ENCODE measurements at regions not wholly inside any gene's neighbourhood (a gene's known extent, or its start where the extent isn't known, plus 50 kb on each side); places are given as distances from the start of the nearest gene placed in this dataset.

DNA sequence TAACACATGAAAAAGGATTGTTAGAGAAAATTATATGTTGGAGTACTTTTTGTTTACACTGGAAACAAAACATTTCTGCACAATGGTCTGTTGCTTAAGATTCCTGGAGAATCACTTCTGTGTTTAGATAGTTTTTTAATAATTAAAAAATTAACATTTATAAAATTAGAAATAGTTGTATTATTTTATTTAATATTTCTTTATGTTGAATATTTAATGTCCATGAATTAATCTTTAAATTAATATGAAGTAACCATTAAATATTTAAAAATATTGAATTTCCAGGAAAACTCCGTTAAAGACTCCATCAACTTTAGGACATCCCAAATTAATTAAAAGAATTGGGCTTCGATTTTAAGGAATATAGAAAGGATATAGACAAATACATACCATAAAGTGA lies 797.1 kb upstream of the GALNTL6 start:
- no peak for TF ChIP-seq REST (IDR thresholded peaks at IDR 0.05; ENCODE audit: borderline replicate concordance)
- H3K27me3 ChIP-seq (ENCODE audit: insufficient read depth, low read depth, low read length): no peaks in the 10 kb centered on the region
- H3K9me3 ChIP-seq (ENCODE audit: low read length): no peaks in the 10 kb centered on the region
- H3K4me2 ChIP-seq (ENCODE audit: low read length): no peak overlapping the region
- H3K27ac ChIP-seq (ENCODE audit: low read length): no peak overlapping the region
- no peaks in the 10 kb centered on the region for H3K79me2 ChIP-seq (replicated peaks; ENCODE audit: insufficient read depth, low read length)
- no peak overlapping the region for H3K4me3 ChIP-seq (ENCODE audit: low read length)
- no peaks in the 10 kb centered on the region for H3K9me2 ChIP-seq (ENCODE audit: insufficient read depth, low read length)
- H2AFZ ChIP-seq (ENCODE audit: low read depth, low read length): no peak overlapping the region
- H4K20me1 ChIP-seq (ENCODE audit: insufficient read depth): no peaks in the 10 kb centered on the region
- no peak overlapping the region for H3K9ac ChIP-seq (ENCODE audit: low read length)
- H3K36me3 ChIP-seq (ENCODE audit: insufficient read depth, low read length): no peaks in the 10 kb centered on the region
- no peaks in the 10 kb centered on the region for H3F3A ChIP-seq (ENCODE audit: insufficient read depth, low read length, poor library complexity, severe bottlenecking)

GRCh38 chr4:171015441-171015840 lies 797.8 kb upstream of the GALNTL6 start:
- no peak for TF ChIP-seq EZH2 (IDR thresholded peaks at IDR 0.05; ENCODE audit: borderline replicate concordance, insufficient read depth, low read length, poor library complexity, severe bottlenecking)
- no peak for TF ChIP-seq POLR2AphosphoS5 (IDR thresholded peaks at IDR 0.05)
- no peak for TF ChIP-seq SMC3 (conservative IDR thresholded peaks at IDR 0.05; ENCODE audit: poor library complexity)
- TF ChIP-seq REST (IDR thresholded peaks at IDR 0.05; ENCODE audit: borderline replicate concordance): no peak
- no peak for TF ChIP-seq TAF1 (IDR thresholded peaks at IDR 0.05; ENCODE audit: low read depth)
- TF ChIP-seq EP300 (conservative IDR thresholded peaks at IDR 0.05; ENCODE audit: poor library complexity, severe bottlenecking): no peak
- no peak for TF ChIP-seq MXI1 (conservative IDR thresholded peaks at IDR 0.05; ENCODE audit: poor library complexity, severe bottlenecking)
- TF ChIP-seq CTCF (IDR thresholded peaks at IDR 0.05; ENCODE audit: poor library complexity, severe bottlenecking): no peak
- no peak for TF ChIP-seq RAD21 (conservative IDR thresholded peaks at IDR 0.05)
- Histone ChIP-seq H4K20me1 (ENCODE audit: insufficient read depth) (no peaks in the 10 kb centered on the region), H3K9ac (ENCODE audit: low read length) (no peak overlapping the region), H3K36me3 (ENCODE audit: insufficient read depth, low read length) (no peaks in the 10 kb centered on the region), H3K27ac (ENCODE audit: low read length) (no peak overlapping the region), H3K4me3 (ENCODE audit: low read length) (no peak overlapping the region), H2AFZ (ENCODE audit: low read depth, low read length) (no peak overlapping the region), H3K4me2 (ENCODE audit: low read length) (no peak overlapping the region), H3K79me2 (replicated peaks; ENCODE audit: insufficient read depth, low read length) (no peaks in the 10 kb centered on the region), H3K9me3 (ENCODE audit: low read length) (no peaks in the 10 kb centered on the region), H3K27me3 (ENCODE audit: insufficient read depth, low read depth, low read length) (no peaks in the 10 kb centered on the region), H3F3A (ENCODE audit: insufficient read depth, low read length, poor library complexity, severe bottlenecking) (no peaks in the 10 kb centered on the region), H3K9me2 (ENCODE audit: insufficient read depth, low read length) (no peaks in the 10 kb centered on the region)
